NCI-H82 treated with DMSO at 0.1 percent for 48 hours (cell line): ENCODE measurements at regions not wholly inside any gene's neighbourhood (a gene's known extent, or its start where the extent isn't known, plus 50 kb on each side); places are given as distances from the start of the nearest gene placed in this dataset.

ENCODE experiments used
- DNase-seq: peaks from one replicate; lab custom pipeline; 2025; ENCODE audit not compliant: unreplicated experiment; lab: John Stamatoyannopoulos, UW

DNA sequence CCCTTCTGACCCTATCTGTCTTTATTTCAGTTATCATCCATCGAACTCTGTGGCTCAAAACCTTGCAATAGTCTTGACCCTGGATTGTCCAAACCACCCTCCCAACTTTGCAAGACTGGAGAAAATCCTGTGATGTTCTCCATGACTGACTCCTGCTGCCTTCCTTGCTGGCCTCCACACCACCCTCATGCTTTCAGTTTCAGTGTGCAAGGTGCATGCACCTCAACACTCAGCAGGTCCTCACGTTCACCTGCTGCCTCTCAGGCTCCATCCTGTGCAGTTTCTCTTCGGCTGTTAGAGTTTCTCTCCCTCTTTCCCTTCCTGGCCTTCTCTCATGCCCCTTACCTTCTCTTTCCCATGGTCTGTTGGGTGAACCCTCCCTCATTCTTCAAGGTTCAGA, 59.4 kb upstream of the ASIC2 start:
- DNase-seq = no peak

GRCh38 chr17:33356266-33356665, 63.2 kb upstream of the ASIC2 start:
- no peak for DNase-seq

DNA sequence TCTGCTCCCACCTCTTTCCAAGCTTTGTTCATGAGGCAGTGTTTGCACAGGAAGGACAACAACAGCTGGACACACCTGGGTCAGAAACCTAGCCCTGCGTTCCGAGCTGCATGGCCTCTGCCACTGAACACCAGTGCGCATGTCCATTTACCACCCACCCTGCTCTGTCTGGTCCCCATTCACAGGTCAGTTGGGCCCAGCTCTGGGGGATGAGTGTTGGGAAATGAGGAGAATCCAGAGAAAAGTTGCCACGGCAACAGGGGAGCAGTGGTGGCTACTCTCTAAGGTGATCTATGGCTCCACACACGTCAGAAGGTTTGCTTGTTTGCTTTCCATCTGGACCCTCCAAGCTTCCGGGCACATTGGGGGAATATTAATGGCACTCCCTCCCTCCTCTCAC, 70.4 kb upstream of the ASIC2 start:
- no peak for DNase-seq

DNA sequence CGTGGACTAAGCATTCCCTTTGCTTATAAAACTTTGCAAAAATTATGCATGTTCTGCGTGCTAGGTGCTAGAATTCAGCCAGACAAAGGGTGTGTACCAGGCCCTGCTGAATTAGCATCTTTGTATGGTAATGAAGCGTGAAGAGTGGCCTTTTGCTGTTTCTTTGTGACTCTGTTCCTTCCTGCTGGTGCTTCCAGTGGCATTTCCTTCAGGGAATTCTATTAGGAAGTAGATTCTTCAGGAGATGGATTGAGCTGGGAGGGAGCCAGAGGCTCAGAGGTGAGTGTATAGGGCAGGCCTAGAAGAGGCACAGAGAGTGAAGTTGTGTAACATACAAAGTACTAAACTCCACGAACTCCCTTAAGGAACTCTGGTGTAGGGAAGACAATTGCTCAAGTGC, 73.9 kb upstream of the ASIC2 start:
- no peak for DNase-seq

- DNase-seq = no peak
Observed at GRCh38 chr17:33369149-33369548, 76.1 kb upstream of the ASIC2 start.

- no peak for DNase-seq
Observed at GRCh38 chr17:33369876-33370275, 76.8 kb upstream of the ASIC2 start.

DNA sequence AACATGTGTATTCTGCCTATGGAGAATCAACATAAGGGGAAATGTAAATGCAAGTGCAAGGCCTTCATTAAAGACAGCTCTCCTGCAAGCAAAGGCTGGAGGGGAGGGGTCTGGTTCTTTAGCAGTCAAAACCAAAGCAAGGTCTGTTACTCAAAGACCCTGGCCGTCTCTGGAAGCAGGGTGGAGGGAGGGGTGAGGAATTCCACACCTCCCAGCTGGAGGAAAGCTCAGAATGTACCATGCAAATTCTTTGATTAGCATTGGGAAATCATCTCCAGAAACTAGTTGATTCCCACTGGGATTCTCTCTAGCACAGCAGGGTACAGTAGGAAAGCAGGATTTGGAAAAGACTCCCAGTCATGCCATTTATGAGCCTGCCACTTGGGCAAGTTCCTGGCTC, 77.3 kb upstream of the ASIC2 start:
- DNase-seq = no peak

GRCh38 chr17:33371377-33371776, 78.3 kb upstream of the ASIC2 start:
- DNase-seq = no peak

- no peak for DNase-seq
Observed at GRCh38 chr17:33373273-33373672, 80.2 kb upstream of the ASIC2 start.

- no peak for DNase-seq
Observed at GRCh38 chr17:33375103-33375502, 82.0 kb upstream of the ASIC2 start.

GRCh38 chr17:33375783-33376182, 82.7 kb upstream of the ASIC2 start:
- DNase-seq = no peak

DNA sequence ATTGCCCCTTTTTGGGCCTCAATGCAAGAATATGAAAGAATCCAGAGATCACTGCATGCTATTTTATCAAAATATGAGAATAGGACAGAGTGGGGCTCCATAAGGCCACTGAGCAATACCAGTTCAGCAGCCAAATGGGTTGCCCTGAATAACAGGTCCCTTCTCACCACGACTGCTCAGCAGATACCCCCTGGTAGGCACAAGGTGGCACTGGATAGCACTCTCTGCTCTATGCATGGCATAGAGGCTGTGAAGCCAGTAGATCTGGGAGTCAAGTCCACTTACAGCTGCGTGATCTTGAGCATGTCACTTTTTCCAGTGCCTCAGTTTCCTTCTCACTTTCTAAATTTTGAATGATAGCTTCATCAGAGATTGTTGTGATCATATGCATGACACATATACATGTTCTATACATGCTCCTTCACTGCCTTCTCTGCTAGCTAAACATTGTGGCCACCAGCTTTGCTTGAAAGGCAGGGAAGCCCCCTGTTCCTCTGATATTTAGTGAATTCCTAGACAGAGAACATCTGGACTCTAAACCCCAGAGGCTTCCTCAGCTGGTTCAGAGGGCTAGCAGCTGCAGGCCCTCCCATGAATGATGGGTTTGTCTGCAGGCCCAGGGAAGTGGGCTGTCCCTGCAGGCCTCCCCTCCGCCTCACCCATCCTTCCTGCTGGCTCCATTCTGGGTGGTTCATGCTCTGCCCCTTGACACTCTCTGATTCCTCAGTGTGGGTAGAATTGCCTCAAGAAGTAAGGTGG, 84.9 kb upstream of the ASIC2 start:
- DNase-seq = no peak

DNA sequence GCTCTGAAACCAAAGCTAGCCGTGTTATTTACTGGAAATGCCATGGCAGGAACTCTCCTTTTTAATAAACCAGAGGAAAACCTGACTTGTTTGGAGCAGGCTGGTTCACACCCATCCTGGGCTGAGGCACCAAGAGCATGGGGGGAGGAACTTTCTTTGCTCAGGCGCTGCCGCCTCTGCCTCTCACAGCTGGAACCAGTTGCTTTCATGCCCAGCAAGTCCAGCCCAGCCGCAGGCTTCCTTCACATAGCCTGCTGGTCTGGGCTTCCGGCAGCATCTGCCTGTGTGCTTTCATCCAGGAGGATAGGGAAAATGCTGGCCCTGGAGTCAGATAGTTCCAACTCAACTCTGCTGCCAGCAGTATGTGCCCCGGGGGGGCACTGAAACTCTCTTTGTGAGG, 88.1 kb upstream of the ASIC2 start:
- DNase-seq = no peak

- DNase-seq = no peak
Observed at GRCh38 chr17:33383488-33384023, 90.5 kb upstream of the ASIC2 start.

DNA sequence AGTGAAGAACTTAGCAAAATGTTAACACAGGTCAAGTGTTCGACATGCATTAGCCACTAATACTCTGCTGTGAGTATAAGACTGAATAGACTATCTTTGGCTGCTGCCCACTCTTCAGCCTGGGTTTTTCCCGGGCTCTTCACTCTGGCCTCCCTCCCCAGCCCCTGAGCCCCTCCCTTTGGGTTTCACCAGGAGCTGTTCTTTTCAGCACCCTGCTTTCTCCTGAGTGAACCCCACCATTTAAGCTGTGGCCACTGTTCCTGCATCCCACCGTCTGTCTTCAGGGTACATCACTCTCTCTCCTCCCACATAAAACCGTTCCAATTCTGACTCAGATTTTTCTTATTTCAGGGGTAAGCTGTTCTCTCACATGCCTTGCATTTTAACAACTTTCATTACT, 92.0 kb upstream of the ASIC2 start:
- DNase-seq = no peak

DNA sequence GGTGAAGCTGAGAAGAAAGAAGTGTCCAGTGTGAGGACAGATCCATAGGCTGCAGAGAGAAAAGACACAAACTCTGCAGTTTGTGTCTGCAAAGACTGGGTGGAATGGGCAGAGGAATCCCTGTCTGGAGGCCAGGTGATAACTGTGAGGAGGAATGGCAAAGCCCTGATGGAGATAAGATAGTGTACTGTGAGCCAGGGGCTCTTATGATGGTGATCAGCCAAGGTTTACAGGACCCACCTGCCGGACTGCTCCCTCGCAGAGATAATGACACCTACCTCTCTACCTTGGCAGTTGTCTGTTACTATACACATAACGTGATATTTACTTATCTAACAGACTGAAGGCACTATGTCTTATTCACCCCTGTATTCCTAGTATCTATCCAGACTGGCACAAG, 92.6 kb upstream of the ASIC2 start:
- no peak for DNase-seq

DNA sequence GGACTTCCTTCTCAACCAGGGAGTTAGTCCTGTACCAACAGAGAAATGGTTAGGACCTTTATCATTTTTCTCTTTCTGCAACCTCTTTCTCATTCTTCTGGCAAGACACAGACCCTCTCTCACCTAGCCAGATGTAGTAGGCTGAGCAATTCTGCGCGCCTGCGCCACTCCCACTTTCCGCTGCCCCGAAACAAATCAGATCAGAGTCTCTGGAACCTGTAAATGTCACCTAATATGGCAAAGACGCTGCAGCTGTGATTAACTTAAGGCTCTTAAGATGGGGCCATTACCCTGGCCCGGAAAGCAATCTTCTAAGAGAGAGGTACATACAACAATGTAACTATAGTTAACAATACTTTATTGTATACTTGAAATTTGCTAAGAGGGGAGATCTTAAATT, 94.3 kb upstream of the ASIC2 start:
- peak; percentile 62 for DNase-seq

DNA sequence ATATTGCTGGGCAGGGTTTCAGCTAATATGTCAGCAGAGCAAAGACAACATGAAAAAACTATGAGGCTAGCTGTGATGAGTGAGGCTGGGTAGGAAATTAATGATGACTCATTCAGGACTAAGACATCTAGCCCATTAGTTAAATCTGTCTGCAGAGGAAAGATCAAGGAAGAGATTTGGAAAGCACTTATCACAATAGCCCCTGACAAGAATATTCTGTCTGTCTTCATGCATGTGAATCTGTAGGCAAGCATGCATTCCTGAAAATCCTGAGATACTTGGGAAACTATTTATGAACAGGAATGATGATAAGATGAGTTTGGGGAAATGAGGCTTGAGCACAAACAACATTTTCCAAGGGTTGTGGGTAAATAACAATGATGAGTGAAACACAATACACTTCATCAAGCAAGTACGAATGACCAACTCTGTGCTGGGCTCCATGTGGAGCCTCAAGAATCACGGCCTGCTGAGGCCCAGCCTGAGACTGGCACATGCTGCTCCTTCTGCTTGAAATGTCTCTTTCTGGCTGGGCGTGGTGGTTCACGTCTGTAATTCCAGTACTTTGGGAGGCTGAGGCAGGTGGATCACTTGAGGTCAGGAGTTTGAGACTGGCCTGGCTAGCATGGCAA, 96.5 kb upstream of the ASIC2 start:
- DNase-seq = no peak

- DNase-seq = no peak
Observed at GRCh38 chr17:33390479-33391176, 97.5 kb upstream of the ASIC2 start.

DNA sequence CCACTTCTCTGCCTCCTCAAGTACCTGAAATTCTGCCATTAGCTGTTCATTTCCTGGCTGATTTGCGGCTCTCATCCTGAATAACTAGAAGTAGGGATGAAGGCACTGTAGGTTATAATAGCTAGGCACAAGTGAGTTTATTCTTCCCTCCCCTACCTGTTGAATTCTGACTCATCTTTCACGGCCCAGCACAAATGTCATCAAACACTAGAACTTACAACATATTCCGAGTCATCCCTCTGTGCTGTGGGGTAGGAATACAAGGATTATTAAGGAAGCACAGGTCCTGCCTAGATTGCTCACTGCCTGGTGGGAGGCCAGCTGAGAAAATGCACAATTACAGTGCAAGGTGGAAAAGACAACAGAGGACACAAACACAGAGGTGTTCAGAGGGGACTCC, 103.7 kb upstream of the ASIC2 start:
- DNase-seq = no peak

DNA sequence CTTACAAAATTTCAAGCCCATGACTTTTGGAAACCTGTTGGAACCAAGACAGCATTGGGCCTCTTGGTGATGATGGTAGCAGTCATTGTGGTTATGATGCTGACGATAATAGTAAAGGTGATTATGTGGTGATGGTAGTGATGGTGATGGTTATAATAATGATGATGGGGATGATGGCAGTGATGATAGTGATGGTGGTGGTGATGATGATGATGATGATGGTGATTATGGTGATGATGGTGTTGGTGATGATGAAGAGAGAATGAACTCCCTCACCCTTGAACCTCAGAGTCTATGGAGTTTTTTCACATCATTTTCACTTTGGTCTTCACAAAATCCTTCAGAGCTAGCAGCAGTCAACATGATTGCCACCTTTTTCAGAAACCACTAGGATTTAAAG, 105.3 kb upstream of the ASIC2 start:
- no peak for DNase-seq

GRCh38 chr17:33401249-33401648, 108.2 kb upstream of the ASIC2 start:
- DNase-seq = no peak
